WTC11 (cell line): ENCODE measurements at regions not wholly inside any gene's neighbourhood (a gene's known extent, or its start where the extent isn't known, plus 50 kb on each side); places are given as distances from the start of the nearest gene placed in this dataset.

Experiments
- ATF3 ChIP-seq: sonication (generic); formaldehyde crosslinking; conservative IDR thresholded peaks from 2 replicates; pipeline ENCODE4 v1.8.1; 2022; ENCODE audit warnings: mild to moderate bottlenecking, missing genetic modification reagents
- CTCF ChIP-seq: fragments of 200-600 bp; IDR thresholded peaks from 2 replicates; pipeline ENCODE4 v1.8.0; 2022; ENCODE audit warnings: antibody characterized with exemption
- ETV6 ChIP-seq: sonication (generic); formaldehyde crosslinking; IDR thresholded peaks from 2 replicates; pipeline ENCODE4 v1.8.1; 2022; ENCODE audit warnings: mild to moderate bottlenecking, missing genetic modification reagents
- USF2 ChIP-seq: sonication (generic); formaldehyde crosslinking; IDR thresholded peaks from 2 replicates; pipeline ENCODE4 v1.8.1; 2023; ENCODE audit warnings: mild to moderate bottlenecking, missing genetic modification reagents, moderate library complexity

GRCh38 chr4:173450281-173450680, 51.4 kb upstream of the SCRG1 start:
- TF ChIP-seq CTCF (no peak), USF2 (CRISPR knock-in tag) (no peak), ETV6 (CRISPR knock-in tag) (no peak), ATF3 (CRISPR knock-in tag) (no peak)
